ENCODE measurements at regions not wholly inside any gene's neighbourhood (a gene's known extent, or its start where the extent isn't known, plus 50 kb on each side); places are given as distances from the start of the nearest gene placed in this dataset.

GRCh38 chr1:209015092-209015491, 568.4 kb upstream of the CAMK1G start:
- TF ChIP-seq CTCF (conservative IDR thresholded peaks at IDR 0.05; ENCODE audit: low read length) (no peak), EZH2phosphoT487 (IDR thresholded peaks at IDR 0.05; ENCODE audit: borderline replicate concordance) (no peak)
- H2AFZ ChIP-seq (ENCODE audit: low read length), result no peak overlapping the region

GRCh38 chr1:209021622-209022021, 561.9 kb upstream of the CAMK1G start:
- Histone ChIP-seq H3K79me2 (ENCODE audit: insufficient read depth, low read length) (no peaks in the 10 kb centered on the region), H3K9ac (ENCODE audit: low read depth, low read length, poor library complexity, severe bottlenecking) (no peak overlapping the region), H3K9me3 (ENCODE audit: insufficient read depth, low read depth, low read length) (no peaks in the 10 kb centered on the region), H4K20me1 (ENCODE audit: insufficient read depth, low read length, poor library complexity, severe bottlenecking) (no peaks in the 10 kb centered on the region), H3K4me1 (ENCODE audit: insufficient read depth, low read length, poor library complexity, severe bottlenecking) (no peaks in the 10 kb centered on the region), H2AFZ (ENCODE audit: low read length) (no peak overlapping the region), H3K4me2 (ENCODE audit: low read depth, low read length, poor library complexity, severe bottlenecking) (no peak overlapping the region), H3F3A (ENCODE audit: low read depth) (no peaks in the 10 kb centered on the region), H3K9me2 (replicated peaks; ENCODE audit: low read depth, low read length) (no peaks in the 10 kb centered on the region), H3K27me3 (ENCODE audit: insufficient read depth, low read length, poor library complexity, severe bottlenecking) (no peaks in the 10 kb centered on the region), H3K36me3 (ENCODE audit: insufficient read depth, low read length) (no peaks in the 10 kb centered on the region), H3K4me3 (ENCODE audit: low read length, poor library complexity, severe bottlenecking) (no peak overlapping the region)
- no peak for TF ChIP-seq EZH2phosphoT487 (IDR thresholded peaks at IDR 0.05; ENCODE audit: borderline replicate concordance)
- no peak for TF ChIP-seq CTCF (conservative IDR thresholded peaks at IDR 0.05; ENCODE audit: low read length)

More at GRCh38 chr1:209015092-209015491, 568.4 kb upstream of the CAMK1G start:
- H3K4me1 ChIP-seq (ENCODE audit: insufficient read depth, low read length, poor library complexity, severe bottlenecking), result no peaks in the 10 kb centered on the region
- H3K9ac ChIP-seq (ENCODE audit: low read depth, low read length, poor library complexity, severe bottlenecking), result no peak overlapping the region
- H3K9me3 ChIP-seq (ENCODE audit: insufficient read depth, low read depth, low read length), result no peaks in the 10 kb centered on the region
- no peak overlapping the region for H3K4me3 ChIP-seq (ENCODE audit: low read length, poor library complexity, severe bottlenecking)
- no peak overlapping the region for H3K4me2 ChIP-seq (ENCODE audit: low read depth, low read length, poor library complexity, severe bottlenecking)
- no peaks in the 10 kb centered on the region for H3K79me2 ChIP-seq (ENCODE audit: insufficient read depth, low read length)
- H3K9me2 ChIP-seq (replicated peaks; ENCODE audit: low read depth, low read length), result no peaks in the 10 kb centered on the region
- H3K27me3 ChIP-seq (ENCODE audit: insufficient read depth, low read length, poor library complexity, severe bottlenecking), result no peaks in the 10 kb centered on the region
- H3F3A ChIP-seq (ENCODE audit: low read depth), result no peaks in the 10 kb centered on the region
- H3K36me3 ChIP-seq (ENCODE audit: insufficient read depth, low read length), result no peaks in the 10 kb centered on the region
- no peaks in the 10 kb centered on the region for H4K20me1 ChIP-seq (ENCODE audit: insufficient read depth, low read length, poor library complexity, severe bottlenecking)

GRCh38 chr1:209023790-209024189, 559.7 kb upstream of the CAMK1G start:
- H3K4me1 ChIP-seq (ENCODE audit: insufficient read depth, low read length, poor library complexity, severe bottlenecking), result no peaks in the 10 kb centered on the region
- TF ChIP-seq CTCF (conservative IDR thresholded peaks at IDR 0.05; ENCODE audit: low read length), result no peak
- no peak for TF ChIP-seq EZH2phosphoT487 (IDR thresholded peaks at IDR 0.05; ENCODE audit: borderline replicate concordance)
- H3K9me2 ChIP-seq (replicated peaks; ENCODE audit: low read depth, low read length), result no peaks in the 10 kb centered on the region
- no peaks in the 10 kb centered on the region for H3K36me3 ChIP-seq (ENCODE audit: insufficient read depth, low read length)
- no peak overlapping the region for H3K9ac ChIP-seq (ENCODE audit: low read depth, low read length, poor library complexity, severe bottlenecking)
- H3K9me3 ChIP-seq (ENCODE audit: insufficient read depth, low read depth, low read length), result no peaks in the 10 kb centered on the region
- no peaks in the 10 kb centered on the region for H4K20me1 ChIP-seq (ENCODE audit: insufficient read depth, low read length, poor library complexity, severe bottlenecking)
- H2AFZ ChIP-seq (ENCODE audit: low read length), result no peak overlapping the region
- H3K4me2 ChIP-seq (ENCODE audit: low read depth, low read length, poor library complexity, severe bottlenecking), result no peak overlapping the region
- no peaks in the 10 kb centered on the region for H3K27me3 ChIP-seq (ENCODE audit: insufficient read depth, low read length, poor library complexity, severe bottlenecking)
- H3K4me3 ChIP-seq (ENCODE audit: low read length, poor library complexity, severe bottlenecking), result no peak overlapping the region
- no peaks in the 10 kb centered on the region for H3F3A ChIP-seq (ENCODE audit: low read depth)
- no peaks in the 10 kb centered on the region for H3K79me2 ChIP-seq (ENCODE audit: insufficient read depth, low read length)

All from Loucy (cell line).